Gastroesophageal sphincter (tissue), 3 donors: ENCODE measurements at regions not wholly inside any gene's neighbourhood (a gene's known extent, or its start where the extent isn't known, plus 50 kb on each side); places are given as distances from the start of the nearest gene placed in this dataset.

Experiments
- EP300 ChIP-seq: sonication (generic); formaldehyde crosslinking; IDR thresholded peaks from one replicate; pipeline ENCODE4 v1.6.1; 2017; ENCODE audit warnings: antibody characterized with exemption, mild to moderate bottlenecking
- POLR2A ChIP-seq, 2 donors: fragments of 450-650 bp; IDR thresholded peaks; one replicate each; pipeline ENCODE4 v1.6.1; 2017; ENCODE audit warnings: antibody characterized with exemption in 2 of 2, mild to moderate bottlenecking in 2 of 2, moderate library complexity in 1 of 2
- POLR2AphosphoS5 ChIP-seq: sonication (generic); formaldehyde crosslinking; IDR thresholded peaks from one replicate; pipeline ENCODE4 v1.6.1; 2017; ENCODE audit warnings: antibody characterized with exemption
- TF ChIP-seq, protein P1 (sequence below), 4 experiments: fragments of 200-600 bp in 2 of 4; fragments of 450-650 bp in 2 of 4; sonication (generic) in 1 of 4; IDR thresholded peaks; one replicate each; pipeline ENCODE4 v1.5.1; 2017 to 2019; ENCODE audit warnings: antibody characterized with exemption in 4 of 4, mild to moderate bottlenecking in 2 of 4, moderate library complexity in 2 of 4

DNA sequence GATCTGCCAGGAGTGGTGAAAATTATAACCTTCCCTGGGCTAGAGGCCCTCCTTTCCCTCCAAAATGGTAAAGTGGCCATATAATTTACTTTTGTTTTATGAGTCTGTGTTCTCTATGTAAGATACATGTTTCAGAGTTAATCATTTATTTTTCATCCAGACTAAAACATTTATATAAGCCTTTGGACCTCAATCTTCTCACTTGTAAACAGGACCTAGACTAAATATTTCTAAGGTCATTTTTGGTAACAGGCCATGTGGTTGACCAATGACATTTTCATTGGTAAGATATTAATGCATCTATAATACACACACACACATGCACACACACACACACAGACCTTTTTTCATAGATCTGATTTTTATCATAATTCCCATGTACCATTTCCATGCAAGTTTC, 79.7 kb upstream of the KCTD1 start:
- TF ChIP-seq, protein P1, sequence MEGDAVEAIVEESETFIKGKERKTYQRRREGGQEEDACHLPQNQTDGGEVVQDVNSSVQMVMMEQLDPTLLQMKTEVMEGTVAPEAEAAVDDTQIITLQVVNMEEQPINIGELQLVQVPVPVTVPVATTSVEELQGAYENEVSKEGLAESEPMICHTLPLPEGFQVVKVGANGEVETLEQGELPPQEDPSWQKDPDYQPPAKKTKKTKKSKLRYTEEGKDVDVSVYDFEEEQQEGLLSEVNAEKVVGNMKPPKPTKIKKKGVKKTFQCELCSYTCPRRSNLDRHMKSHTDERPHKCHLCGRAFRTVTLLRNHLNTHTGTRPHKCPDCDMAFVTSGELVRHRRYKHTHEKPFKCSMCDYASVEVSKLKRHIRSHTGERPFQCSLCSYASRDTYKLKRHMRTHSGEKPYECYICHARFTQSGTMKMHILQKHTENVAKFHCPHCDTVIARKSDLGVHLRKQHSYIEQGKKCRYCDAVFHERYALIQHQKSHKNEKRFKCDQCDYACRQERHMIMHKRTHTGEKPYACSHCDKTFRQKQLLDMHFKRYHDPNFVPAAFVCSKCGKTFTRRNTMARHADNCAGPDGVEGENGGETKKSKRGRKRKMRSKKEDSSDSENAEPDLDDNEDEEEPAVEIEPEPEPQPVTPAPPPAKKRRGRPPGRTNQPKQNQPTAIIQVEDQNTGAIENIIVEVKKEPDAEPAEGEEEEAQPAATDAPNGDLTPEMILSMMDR (IDR thresholded peaks at IDR 0.05) = no peak
- TF ChIP-seq EP300 (no peak), POLR2A (IDR thresholded peaks at IDR 0.05) (no peak), POLR2AphosphoS5 (no peak)
